Epithelial cell of prostate (primary cell): ENCODE measurements at regions not wholly inside any gene's neighbourhood (a gene's known extent, or its start where the extent isn't known, plus 50 kb on each side); places are given as distances from the start of the nearest gene placed in this dataset.

Source experiments
- DNase-seq: peaks from one replicate; pipeline ENCODE4 v3.0.0-alpha.2; 2011; ENCODE audit warnings: low read depth, low spot score
- H3K27ac ChIP-seq: fragments of 450-650 bp; 2 replicates; pipeline ENCODE4 v1.5.1; 2017; ENCODE audit warnings: mild to moderate bottlenecking

- peak; percentile 10 for DNase-seq
- peak overlapping the region; percentile 45 for H3K27ac ChIP-seq
These were observed 104.0 kb upstream of the ARHGEF9 start for GRCh38 chrX:63889001-63889400.

GRCh38 chrX:63884821-63885790 lies 100.1 kb upstream of the ARHGEF9 start:
- H3K27ac ChIP-seq: no peak overlapping the region
- DNase-seq: no peak

- DNase-seq: no peak
- no peak overlapping the region for H3K27ac ChIP-seq
These were observed 84.5 kb upstream of the ARHGEF9 start for GRCh38 chrX:63869506-63869905.

- DNase-seq: no peak
- no peak overlapping the region for H3K27ac ChIP-seq
These were observed 70.9 kb upstream of the ARHGEF9 start for GRCh38 chrX:63855896-63856295.

GRCh38 chrX:63835361-63835760 lies 50.3 kb upstream of the ARHGEF9 start:
- no peak overlapping the region for H3K27ac ChIP-seq
- DNase-seq: no peak
